ENCODE measurements at regions not wholly inside any gene's neighbourhood (a gene's known extent, or its start where the extent isn't known, plus 50 kb on each side); places are given as distances from the start of the nearest gene placed in this dataset.

GRCh38 chr2:100676346-100676745 lies 113.6 kb downstream of the PDCL3 start:
- H3K27ac ChIP-seq (ENCODE audit: low read depth in 1 of 2, low read length in 2 of 2): no peak overlapping the region
- H3K9ac ChIP-seq (ENCODE audit: low read depth in 1 of 2, low read length in 2 of 2): no peak overlapping the region
- no peak for DNase-seq (ENCODE audit: low spot score)
- H3K4me3 ChIP-seq (ENCODE audit: low read depth in 1 of 3, low read length in 3 of 3): no peak overlapping the region
- WGBS: 67% methylated on average over 4 of the region's 4 CpGs
- no peaks in the 10 kb centered on the region for H3K9me3 ChIP-seq (ENCODE audit: control insufficient read depth in 4 of 4, low read length in 3 of 4)
- no peaks in the 10 kb centered on the region for H3K36me3 ChIP-seq (ENCODE audit: control insufficient read depth in 4 of 4, insufficient read depth in 3 of 4, low read depth in 1 of 4, low read length in 3 of 4)
- no peaks in the 10 kb centered on the region for H3K4me1 ChIP-seq (ENCODE audit: control insufficient read depth in 4 of 4, insufficient read depth in 4 of 4, low read length in 3 of 4)
- no peaks in the 10 kb centered on the region for H3K27me3 ChIP-seq (ENCODE audit: control insufficient read depth in 4 of 4, insufficient read depth in 4 of 4, low read length in 3 of 4)
- TF ChIP-seq HNF4A (conservative IDR thresholded peaks at IDR 0.05) (no peak), REST (IDR thresholded peaks at IDR 0.05) (no peak), RAD21 (IDR thresholded peaks at IDR 0.05) (no peak), YY1 (IDR thresholded peaks at IDR 0.05) (no peak), TAF1 (conservative IDR thresholded peaks at IDR 0.05) (no peak), SP1 (IDR thresholded peaks at IDR 0.05) (no peak), GABPA (IDR thresholded peaks at IDR 0.05 in 1 of 2, conservative IDR thresholded peaks at IDR 0.05 in 1 of 2) (no peak), RXRA (IDR thresholded peaks at IDR 0.05) (no peak), FOXA2 (IDR thresholded peaks at IDR 0.05) (no peak), JUND (IDR thresholded peaks at IDR 0.05) (no peak), ZBTB33 (IDR thresholded peaks at IDR 0.05) (no peak), EGR1 (IDR thresholded peaks at IDR 0.05; ENCODE audit: low read depth in 2 of 2) (no peak), HNF4G (IDR thresholded peaks at IDR 0.05) (no peak), ATF3 (IDR thresholded peaks at IDR 0.05) (no peak), FOXA1 (IDR thresholded peaks at IDR 0.05) (no peak), CTCF (IDR thresholded peaks at IDR 0.05; ENCODE audit: low read depth, low read length, missing input control) (no peak), MAX (IDR thresholded peaks at IDR 0.05) (no peak), NR2F2 (IDR thresholded peaks at IDR 0.05) (no peak)
